Neural cell (in vitro differentiated cells): ENCODE measurements at regions not wholly inside any gene's neighbourhood (a gene's known extent, or its start where the extent isn't known, plus 50 kb on each side); places are given as distances from the start of the nearest gene placed in this dataset.

ENCODE experiments used
- H2AFZ ChIP-seq: fragments of 200-600, 300-800 bp; sonication (generic), shearing (Covaris generic); 2 replicates; pipeline ENCODE4 v1.6.0; 2014; ENCODE audit warnings: low read depth, mild to moderate bottlenecking, antibody characterized with exemption, low read length, moderate library complexity
- H3F3A ChIP-seq: fragments of 200-600 bp; shearing (Covaris generic); 2 replicates; pipeline ENCODE4 v1.6.1; 2016; ENCODE audit warnings: mild to moderate bottlenecking, moderate library complexity, mixed read lengths, antibody characterized with exemption, low read length; ENCODE audit not compliant: insufficient read depth, poor library complexity, severe bottlenecking
- H3K27ac ChIP-seq: fragments of 200-600, 300-800 bp; sonication (generic), shearing (Covaris generic); 2 replicates; pipeline ENCODE4 v1.5.1; 2014; ENCODE audit warnings: mild to moderate bottlenecking, low read length, moderate library complexity
- H3K27me3 ChIP-seq: fragments of 300-800, 200-600 bp; sonication (generic), shearing (Covaris generic); 2 replicates; pipeline ENCODE4 v1.6.0; 2014; ENCODE audit warnings: mild to moderate bottlenecking, low read depth, low read length, moderate library complexity; ENCODE audit not compliant: insufficient read depth
- H3K36me3 ChIP-seq: fragments of 300-800, 200-600 bp; sonication (generic), shearing (Covaris generic); 2 replicates; pipeline ENCODE4 v1.5.1; 2014; ENCODE audit warnings: mild to moderate bottlenecking, antibody characterized with exemption, low read length, moderate library complexity; ENCODE audit not compliant: insufficient read depth
- H3K4me2 ChIP-seq: fragments of 300-800, 200-600 bp; sonication (generic), shearing (Covaris generic); 2 replicates; pipeline ENCODE4 v1.6.0; 2014; ENCODE audit warnings: mild to moderate bottlenecking, low read length
- H3K4me3 ChIP-seq: fragments of 300-800, 200-600 bp; sonication (generic), shearing (Covaris generic); 2 replicates; pipeline ENCODE4 v1.5.1; 2014; ENCODE audit warnings: mild to moderate bottlenecking, low read length, moderate library complexity
- H3K79me2 ChIP-seq: fragments of 200-600 bp; shearing (Covaris generic); replicated peaks from 2 replicates; pipeline ENCODE4 v1.6.0; 2014; ENCODE audit warnings: mild to moderate bottlenecking, low read length, moderate library complexity; ENCODE audit not compliant: insufficient read depth
- H3K9ac ChIP-seq: fragments of 300-800, 200-600 bp; sonication (generic), shearing (Covaris generic); 2 replicates; pipeline ENCODE4 v1.6.1; 2016; ENCODE audit warnings: mild to moderate bottlenecking, low read length, mixed read lengths
- H3K9me2 ChIP-seq: fragments of 200-600 bp; shearing (Covaris generic); 2 replicates; pipeline ENCODE4 v1.6.1; 2016; ENCODE audit warnings: mild to moderate bottlenecking, low read length, mixed read lengths; ENCODE audit not compliant: insufficient read depth
- H3K9me3 ChIP-seq: fragments of 200-600, 300-800 bp; sonication (generic), shearing (Covaris generic); 2 replicates; pipeline ENCODE4 v1.6.1; 2016; ENCODE audit warnings: mild to moderate bottlenecking, mixed run types, low read length, moderate library complexity, mixed read lengths
- H4K20me1 ChIP-seq: fragments of 200-600 bp; shearing (Covaris generic); 2 replicates; pipeline ENCODE4 v1.6.1; 2016; ENCODE audit warnings: mild to moderate bottlenecking, mixed run types; ENCODE audit not compliant: insufficient read depth
- EP300 ChIP-seq: fragments of 450-650 bp; conservative IDR thresholded peaks from 2 replicates; pipeline ENCODE4 v1.6.1; 2014; ENCODE audit warnings: antibody characterized with exemption, mild to moderate bottlenecking, moderate library complexity; ENCODE audit not compliant: poor library complexity, severe bottlenecking
- EZH2 ChIP-seq: fragments of 200-600, 300-800 bp; shearing (Covaris generic), sonication (generic); IDR thresholded peaks from 2 replicates; pipeline ENCODE4 v1.6.1; 2014; ENCODE audit warnings: antibody characterized with exemption, low read length, borderline replicate concordance, mild to moderate bottlenecking; ENCODE audit not compliant: insufficient read depth, poor library complexity, severe bottlenecking
- MXI1 ChIP-seq: fragments of 450-650 bp; conservative IDR thresholded peaks from 2 replicates; pipeline ENCODE4 v1.6.1; 2014; ENCODE audit warnings: antibody characterized with exemption, mild to moderate bottlenecking; ENCODE audit not compliant: poor library complexity, severe bottlenecking
- POLR2AphosphoS5 ChIP-seq: IDR thresholded peaks from 2 replicates; pipeline ENCODE4 v1.6.1; 2012
- RAD21 ChIP-seq: fragments of 450-650 bp; conservative IDR thresholded peaks from 2 replicates; pipeline ENCODE4 v1.6.1; 2014; ENCODE audit warnings: antibody characterized with exemption, mild to moderate bottlenecking, moderate library complexity
- SMC3 ChIP-seq: fragments of 450-650 bp; conservative IDR thresholded peaks from 2 replicates; pipeline ENCODE4 v1.6.1; 2014; ENCODE audit warnings: antibody characterized with exemption, mild to moderate bottlenecking, moderate library complexity; ENCODE audit not compliant: poor library complexity
- TAF1 ChIP-seq: IDR thresholded peaks from 2 replicates; pipeline ENCODE4 v1.6.1; 2012; ENCODE audit warnings: low read depth
- TF ChIP-seq, protein P1 (sequence below): IDR thresholded peaks from 2 replicates; pipeline ENCODE4 v1.6.1; 2012; ENCODE audit warnings: borderline replicate concordance
- TF ChIP-seq, protein P2 (sequence below): fragments of 450-650 bp; IDR thresholded peaks from 2 replicates; pipeline ENCODE4 v1.5.1; 2014; ENCODE audit warnings: antibody characterized with exemption, mild to moderate bottlenecking, moderate library complexity; ENCODE audit not compliant: poor library complexity, severe bottlenecking

DNA sequence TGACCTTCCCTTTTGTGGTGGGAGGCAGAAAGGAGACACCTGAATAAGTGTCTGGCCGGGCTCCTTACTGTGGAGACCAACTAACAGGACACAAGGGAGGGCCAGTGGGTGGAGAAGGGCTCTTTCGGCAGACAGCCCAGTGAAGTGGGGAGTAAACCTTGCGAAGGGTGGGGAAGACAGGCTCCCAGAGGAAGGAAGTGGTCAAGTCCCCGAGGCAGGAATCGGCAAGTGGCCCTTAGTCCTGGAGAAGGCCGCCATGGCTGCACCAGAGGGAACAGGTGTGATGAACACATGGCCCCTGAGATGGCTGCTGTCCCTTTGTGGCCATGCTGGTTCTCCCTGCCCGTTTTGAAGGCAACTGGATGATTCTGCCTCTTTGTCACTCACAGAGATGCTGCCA, 187.2 kb upstream of the IGFBP3 start:
- no peak overlapping the region for H3K9ac ChIP-seq
- H4K20me1 ChIP-seq: no peaks in the 10 kb centered on the region
- H3K4me3 ChIP-seq: no peak overlapping the region
- no peak for TF ChIP-seq POLR2AphosphoS5
- TF ChIP-seq, protein P1, sequence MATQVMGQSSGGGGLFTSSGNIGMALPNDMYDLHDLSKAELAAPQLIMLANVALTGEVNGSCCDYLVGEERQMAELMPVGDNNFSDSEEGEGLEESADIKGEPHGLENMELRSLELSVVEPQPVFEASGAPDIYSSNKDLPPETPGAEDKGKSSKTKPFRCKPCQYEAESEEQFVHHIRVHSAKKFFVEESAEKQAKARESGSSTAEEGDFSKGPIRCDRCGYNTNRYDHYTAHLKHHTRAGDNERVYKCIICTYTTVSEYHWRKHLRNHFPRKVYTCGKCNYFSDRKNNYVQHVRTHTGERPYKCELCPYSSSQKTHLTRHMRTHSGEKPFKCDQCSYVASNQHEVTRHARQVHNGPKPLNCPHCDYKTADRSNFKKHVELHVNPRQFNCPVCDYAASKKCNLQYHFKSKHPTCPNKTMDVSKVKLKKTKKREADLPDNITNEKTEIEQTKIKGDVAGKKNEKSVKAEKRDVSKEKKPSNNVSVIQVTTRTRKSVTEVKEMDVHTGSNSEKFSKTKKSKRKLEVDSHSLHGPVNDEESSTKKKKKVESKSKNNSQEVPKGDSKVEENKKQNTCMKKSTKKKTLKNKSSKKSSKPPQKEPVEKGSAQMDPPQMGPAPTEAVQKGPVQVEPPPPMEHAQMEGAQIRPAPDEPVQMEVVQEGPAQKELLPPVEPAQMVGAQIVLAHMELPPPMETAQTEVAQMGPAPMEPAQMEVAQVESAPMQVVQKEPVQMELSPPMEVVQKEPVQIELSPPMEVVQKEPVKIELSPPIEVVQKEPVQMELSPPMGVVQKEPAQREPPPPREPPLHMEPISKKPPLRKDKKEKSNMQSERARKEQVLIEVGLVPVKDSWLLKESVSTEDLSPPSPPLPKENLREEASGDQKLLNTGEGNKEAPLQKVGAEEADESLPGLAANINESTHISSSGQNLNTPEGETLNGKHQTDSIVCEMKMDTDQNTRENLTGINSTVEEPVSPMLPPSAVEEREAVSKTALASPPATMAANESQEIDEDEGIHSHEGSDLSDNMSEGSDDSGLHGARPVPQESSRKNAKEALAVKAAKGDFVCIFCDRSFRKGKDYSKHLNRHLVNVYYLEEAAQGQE: no peak
- TF ChIP-seq EP300: no peak
- TF ChIP-seq RAD21: no peak
- TF ChIP-seq SMC3: no peak
- no peak for TF ChIP-seq MXI1
- TF ChIP-seq TAF1: no peak
- TF ChIP-seq, protein P2, sequence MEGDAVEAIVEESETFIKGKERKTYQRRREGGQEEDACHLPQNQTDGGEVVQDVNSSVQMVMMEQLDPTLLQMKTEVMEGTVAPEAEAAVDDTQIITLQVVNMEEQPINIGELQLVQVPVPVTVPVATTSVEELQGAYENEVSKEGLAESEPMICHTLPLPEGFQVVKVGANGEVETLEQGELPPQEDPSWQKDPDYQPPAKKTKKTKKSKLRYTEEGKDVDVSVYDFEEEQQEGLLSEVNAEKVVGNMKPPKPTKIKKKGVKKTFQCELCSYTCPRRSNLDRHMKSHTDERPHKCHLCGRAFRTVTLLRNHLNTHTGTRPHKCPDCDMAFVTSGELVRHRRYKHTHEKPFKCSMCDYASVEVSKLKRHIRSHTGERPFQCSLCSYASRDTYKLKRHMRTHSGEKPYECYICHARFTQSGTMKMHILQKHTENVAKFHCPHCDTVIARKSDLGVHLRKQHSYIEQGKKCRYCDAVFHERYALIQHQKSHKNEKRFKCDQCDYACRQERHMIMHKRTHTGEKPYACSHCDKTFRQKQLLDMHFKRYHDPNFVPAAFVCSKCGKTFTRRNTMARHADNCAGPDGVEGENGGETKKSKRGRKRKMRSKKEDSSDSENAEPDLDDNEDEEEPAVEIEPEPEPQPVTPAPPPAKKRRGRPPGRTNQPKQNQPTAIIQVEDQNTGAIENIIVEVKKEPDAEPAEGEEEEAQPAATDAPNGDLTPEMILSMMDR: no peak
- TF ChIP-seq EZH2: no peak
- H3F3A ChIP-seq: no peaks in the 10 kb centered on the region
- H2AFZ ChIP-seq: no peak overlapping the region
- no peak overlapping the region for H3K4me2 ChIP-seq
- H3K27me3 ChIP-seq: no peaks in the 10 kb centered on the region
- no peaks in the 10 kb centered on the region for H3K9me3 ChIP-seq
- no peaks in the 10 kb centered on the region for H3K36me3 ChIP-seq
- H3K27ac ChIP-seq: no peak overlapping the region
- no peaks in the 10 kb centered on the region for H3K9me2 ChIP-seq
- no peaks in the 10 kb centered on the region for H3K79me2 ChIP-seq

DNA sequence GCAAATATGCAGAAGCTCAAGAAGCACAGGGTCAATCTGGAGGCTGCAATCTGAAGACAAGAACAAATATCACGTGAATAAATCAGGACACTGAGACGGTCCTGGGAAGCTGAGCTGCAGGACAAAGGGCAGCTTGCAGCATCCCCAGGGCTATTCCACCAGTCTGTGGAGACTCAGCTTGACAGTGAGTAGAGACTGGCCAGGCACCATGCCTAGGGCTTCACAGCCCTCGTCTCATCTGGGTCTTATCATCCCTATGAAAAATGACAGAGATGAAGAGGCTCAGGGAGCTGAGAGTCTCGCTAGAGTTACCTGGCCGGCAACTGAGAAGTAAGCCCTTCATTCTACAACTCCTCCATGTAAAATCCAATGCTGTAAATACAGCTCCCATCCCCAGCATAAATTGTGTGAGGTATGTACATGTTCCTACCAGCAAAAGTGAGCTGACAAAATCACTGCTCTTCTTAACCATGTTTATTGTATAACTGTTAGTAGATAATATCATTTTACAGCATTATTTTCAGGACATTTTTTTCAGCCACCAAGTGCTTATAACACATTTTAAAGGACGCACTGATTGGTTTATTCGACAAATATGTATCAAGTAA, 186.6 kb upstream of the IGFBP3 start:
- Histone ChIP-seq H3K9ac (no peak overlapping the region), H3K27ac (no peak overlapping the region), H3K9me3 (no peaks in the 10 kb centered on the region)

More for the DNA sequence above, 186.6 kb upstream of the IGFBP3 start:
- H3K4me3 ChIP-seq: no peak overlapping the region
- H3K79me2 ChIP-seq: no peaks in the 10 kb centered on the region
- no peak overlapping the region for H2AFZ ChIP-seq
- H4K20me1 ChIP-seq: no peaks in the 10 kb centered on the region
- TF ChIP-seq POLR2AphosphoS5 (no peak), SMC3 (no peak)
- TF ChIP-seq, protein P1: no peak
- no peaks in the 10 kb centered on the region for H3K27me3 ChIP-seq
- no peak overlapping the region for H3K4me2 ChIP-seq
- H3K36me3 ChIP-seq: no peaks in the 10 kb centered on the region
- no peaks in the 10 kb centered on the region for H3F3A ChIP-seq
- H3K9me2 ChIP-seq: no peaks in the 10 kb centered on the region
